Thoracic aorta (tissue), 2 donors: ENCODE measurements at regions not wholly inside any gene's neighbourhood (a gene's known extent, or its start where the extent isn't known, plus 50 kb on each side); places are given as distances from the start of the nearest gene placed in this dataset.

Source experiments
- ATAC-seq: fragments of 150-250 bp; one replicate; pipeline ENCODE4 v1.8.0; 2017; ENCODE audit warnings: low read depth; ENCODE audit not compliant: insufficient number of reproducible peaks, low FRiP score
- DNase-seq: peaks from one replicate; pipeline ENCODE4 v3.0.0-alpha.2; 2020; ENCODE audit warnings: low spot score
- H3K27ac ChIP-seq, 2 donors: fragments of 200-600 bp; sonication (generic); 1 replicate in 1 of 2; 2 replicates in 1 of 2; pipeline ENCODE4 v1.5.1; 2016; ENCODE audit warnings: mild to moderate bottlenecking in 2 of 2, moderate library complexity in 2 of 2
- H3K27me3 ChIP-seq: fragments of 200-600 bp; sonication (generic); replicated peaks from 2 replicates; pipeline ENCODE4 v1.6.0; 2016; ENCODE audit warnings: mild to moderate bottlenecking; ENCODE audit not compliant: insufficient read depth
- H3K36me3 ChIP-seq: fragments of 200-600 bp; sonication (generic); one replicate; pipeline ENCODE4 v1.5.1; 2016
- H3K4me1 ChIP-seq, 2 donors: fragments of 200-600 bp; sonication (generic); 1 replicate in 1 of 2; 2 replicates in 1 of 2; pipeline versions ENCODE4 v1.5.1 to v1.6.0; 2016; ENCODE audit warnings: low read depth in 2 of 2, mild to moderate bottlenecking in 1 of 2; ENCODE audit not compliant: control insufficient read depth in 1 of 2
- H3K4me3 ChIP-seq: fragments of 200-600 bp; sonication (generic); 2 replicates; pipeline ENCODE4 v1.5.1; 2016; ENCODE audit warnings: mild to moderate bottlenecking
- H3K9me3 ChIP-seq: fragments of 200-600 bp; sonication (generic); 2 replicates; pipeline ENCODE4 v1.5.1; 2016
- TF ChIP-seq, protein P1 (sequence below): fragments of 200-600 bp; sonication (generic); IDR thresholded peaks from one replicate; pipeline ENCODE4 v1.5.1; 2019; ENCODE audit warnings: antibody characterized with exemption

- no peaks in the 10 kb centered on the region for H3K9me3 ChIP-seq
- H3K36me3 ChIP-seq, result no peaks in the 10 kb centered on the region
- TF ChIP-seq, protein P1, sequence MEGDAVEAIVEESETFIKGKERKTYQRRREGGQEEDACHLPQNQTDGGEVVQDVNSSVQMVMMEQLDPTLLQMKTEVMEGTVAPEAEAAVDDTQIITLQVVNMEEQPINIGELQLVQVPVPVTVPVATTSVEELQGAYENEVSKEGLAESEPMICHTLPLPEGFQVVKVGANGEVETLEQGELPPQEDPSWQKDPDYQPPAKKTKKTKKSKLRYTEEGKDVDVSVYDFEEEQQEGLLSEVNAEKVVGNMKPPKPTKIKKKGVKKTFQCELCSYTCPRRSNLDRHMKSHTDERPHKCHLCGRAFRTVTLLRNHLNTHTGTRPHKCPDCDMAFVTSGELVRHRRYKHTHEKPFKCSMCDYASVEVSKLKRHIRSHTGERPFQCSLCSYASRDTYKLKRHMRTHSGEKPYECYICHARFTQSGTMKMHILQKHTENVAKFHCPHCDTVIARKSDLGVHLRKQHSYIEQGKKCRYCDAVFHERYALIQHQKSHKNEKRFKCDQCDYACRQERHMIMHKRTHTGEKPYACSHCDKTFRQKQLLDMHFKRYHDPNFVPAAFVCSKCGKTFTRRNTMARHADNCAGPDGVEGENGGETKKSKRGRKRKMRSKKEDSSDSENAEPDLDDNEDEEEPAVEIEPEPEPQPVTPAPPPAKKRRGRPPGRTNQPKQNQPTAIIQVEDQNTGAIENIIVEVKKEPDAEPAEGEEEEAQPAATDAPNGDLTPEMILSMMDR, result no peak
- H3K4me1 ChIP-seq, result no peaks in the 10 kb centered on the region
- no peak for DNase-seq
- no peak overlapping the region for H3K4me3 ChIP-seq
- no peak for ATAC-seq
- H3K27ac ChIP-seq, result no peak overlapping the region
- no peaks in the 10 kb centered on the region for H3K27me3 ChIP-seq
Measured at GRCh38 chr12:130058926-130059472, 103.3 kb upstream of the FZD10 start.

GRCh38 chr12:130063866-130064265 is 98.4 kb upstream of the FZD10 start:
- no peak overlapping the region for H3K27ac ChIP-seq
- H3K4me3 ChIP-seq, result no peak overlapping the region
- no peaks in the 10 kb centered on the region for H3K9me3 ChIP-seq
- ATAC-seq (no peak), DNase-seq (no peak)
- TF ChIP-seq, protein P1, result no peak
- no peaks in the 10 kb centered on the region for H3K4me1 ChIP-seq
- H3K27me3 ChIP-seq, result no peaks in the 10 kb centered on the region
- no peaks in the 10 kb centered on the region for H3K36me3 ChIP-seq

DNA sequence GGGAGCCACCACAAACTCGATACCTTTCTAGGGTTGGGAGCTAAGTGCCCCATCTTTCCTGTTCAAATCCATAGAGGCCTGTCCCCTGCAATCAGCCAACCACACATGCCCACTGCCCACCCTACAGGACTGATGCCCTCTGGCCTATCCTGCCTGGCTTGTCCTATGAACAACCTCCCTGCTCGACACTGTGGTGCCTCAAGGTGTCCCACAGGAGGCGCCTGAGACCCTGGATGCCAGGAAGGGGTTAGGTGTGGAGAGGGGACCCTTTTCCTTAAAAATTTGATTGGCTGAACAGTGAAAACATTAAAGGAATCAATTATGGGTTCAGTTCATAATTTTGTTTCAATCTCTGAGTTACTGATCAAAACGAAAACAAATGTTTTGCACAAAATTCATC is 97.3 kb upstream of the FZD10 start:
- H3K27me3 ChIP-seq, result no peaks in the 10 kb centered on the region
- no peak overlapping the region for H3K27ac ChIP-seq
- no peaks in the 10 kb centered on the region for H3K4me1 ChIP-seq
- DNase-seq (no peak), ATAC-seq (no peak)
- H3K36me3 ChIP-seq, result no peaks in the 10 kb centered on the region
- H3K4me3 ChIP-seq, result no peak overlapping the region
- no peaks in the 10 kb centered on the region for H3K9me3 ChIP-seq
- TF ChIP-seq, protein P1, result no peak

GRCh38 chr12:130066742-130067141 is 95.5 kb upstream of the FZD10 start:
- no peaks in the 10 kb centered on the region for H3K9me3 ChIP-seq
- ATAC-seq, result no peak

DNA sequence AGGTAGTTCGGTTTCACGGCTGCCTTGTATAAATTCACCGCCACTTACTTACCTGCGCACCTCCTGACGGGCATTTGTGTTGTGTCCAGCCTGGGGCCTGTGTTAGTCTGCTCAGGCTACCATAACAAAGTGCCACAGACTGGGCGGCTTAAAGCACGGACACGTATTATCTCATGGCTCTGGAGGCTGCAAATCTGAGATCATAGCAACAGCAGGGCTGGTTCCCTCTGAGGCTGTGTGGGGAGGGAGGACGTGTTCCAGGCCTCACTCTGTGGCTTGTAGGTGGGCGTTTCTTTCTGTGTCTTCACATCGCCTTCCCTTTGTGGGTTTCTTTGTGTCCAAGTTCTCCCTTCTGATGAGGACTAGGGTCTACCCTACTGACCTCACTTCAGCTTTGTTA is 93.5 kb upstream of the FZD10 start:
- DNase-seq (no peak), ATAC-seq (no peak)
- H3K36me3 ChIP-seq, result no peaks in the 10 kb centered on the region
- no peak overlapping the region for H3K4me3 ChIP-seq
- TF ChIP-seq, protein P1, result no peak
- no peaks in the 10 kb centered on the region for H3K4me1 ChIP-seq
- no peak overlapping the region for H3K27ac ChIP-seq
- H3K27me3 ChIP-seq, result no peaks in the 10 kb centered on the region
- H3K9me3 ChIP-seq, result no peaks in the 10 kb centered on the region

More at GRCh38 chr12:130066742-130067141, 95.5 kb upstream of the FZD10 start:
- DNase-seq, result no peak
- no peak overlapping the region for H3K4me3 ChIP-seq
- no peak overlapping the region for H3K27ac ChIP-seq
- no peaks in the 10 kb centered on the region for H3K27me3 ChIP-seq
- no peaks in the 10 kb centered on the region for H3K36me3 ChIP-seq
- no peaks in the 10 kb centered on the region for H3K4me1 ChIP-seq
- TF ChIP-seq, protein P1, result no peak
